H1 (cell line): ENCODE measurements at regions not wholly inside any gene's neighbourhood (a gene's known extent, or its start where the extent isn't known, plus 50 kb on each side); places are given as distances from the start of the nearest gene placed in this dataset.

Source experiments
- CBX5 ChIP-seq: fragments of 300-800, 300-1000 bp; sonication (generic); IDR thresholded peaks from 2 replicates; pipeline ENCODE4 v1.7.1; 2016; ENCODE audit warnings: antibody characterized with exemption, low read length, low read depth
- CBX8 ChIP-seq: fragments of 300-800, 300-1000 bp; sonication (generic); IDR thresholded peaks from 2 replicates; pipeline ENCODE4 v1.7.1; 2016; ENCODE audit warnings: low read depth, low read length, borderline replicate concordance
- CTCF ChIP-seq, 3 experiments: IDR thresholded peaks; 1 replicate in 2 of 3; 2 replicates in 1 of 3; pipeline versions ENCODE4 v1.5.1 to v1.6.1; 2011; ENCODE audit warnings: low read length in 3 of 3, mild to moderate bottlenecking in 3 of 3, inconsistent platforms in 2 of 3, low read depth in 1 of 3, moderate library complexity in 1 of 3; ENCODE audit not compliant: insufficient read depth in 1 of 3; ENCODE audit errors: control extremely low read depth in 1 of 3
- EP300 ChIP-seq, 2 experiments: IDR thresholded peaks; 1 replicate in 1 of 2; 2 replicates in 1 of 2; pipeline ENCODE4 v1.6.1; 2011 to 2012; ENCODE audit warnings: low read depth in 2 of 2, low read length in 2 of 2, mild to moderate bottlenecking in 2 of 2, borderline replicate concordance in 1 of 2, inconsistent platforms in 1 of 2, moderate library complexity in 1 of 2
- EZH2 ChIP-seq: fragments of 200-600 bp; sonication (generic); IDR thresholded peaks from 2 replicates; pipeline ENCODE4 v1.7.1; 2012; ENCODE audit warnings: low read depth, mild to moderate bottlenecking, moderate library complexity, low read length, inconsistent platforms; ENCODE audit not compliant: severe bottlenecking
- NRF1 ChIP-seq: IDR thresholded peaks from 2 replicates; pipeline ENCODE4 v1.6.1; 2011; ENCODE audit warnings: mild to moderate bottlenecking, low read depth, low read length, improper control_type of control experiment
- POLR2A ChIP-seq, 2 experiments: IDR thresholded peaks; 1 replicate in 1 of 2; 2 replicates in 1 of 2; pipeline ENCODE4 v1.6.1; 2011; ENCODE audit warnings: low read depth in 2 of 2, low read length in 2 of 2, mild to moderate bottlenecking in 2 of 2; ENCODE audit errors: control extremely low read depth in 1 of 2
- SP2 ChIP-seq: IDR thresholded peaks from 2 replicates; pipeline ENCODE4 v1.6.1; 2012; ENCODE audit warnings: mild to moderate bottlenecking, low read length, inconsistent platforms
- SP4 ChIP-seq: IDR thresholded peaks from 2 replicates; pipeline ENCODE4 v1.6.1; 2012; ENCODE audit warnings: low read length, inconsistent platforms
- SUZ12 ChIP-seq: fragments of 200-600 bp; sonication (generic); IDR thresholded peaks from 2 replicates; pipeline ENCODE4 v1.6.1; 2012; ENCODE audit warnings: mild to moderate bottlenecking, inconsistent platforms, low read length, moderate library complexity, mixed read lengths
- TAF1 ChIP-seq: IDR thresholded peaks from 2 replicates; pipeline ENCODE4 v1.6.1; 2011; ENCODE audit warnings: mild to moderate bottlenecking, low read depth, low read length

- TF ChIP-seq CTCF (IDR thresholded peaks at IDR 0.05; ENCODE audit: control extremely low read depth in 1 of 3, insufficient read depth in 1 of 3, low read depth in 1 of 3, low read length in 3 of 3), result no peak
- TF ChIP-seq POLR2A (IDR thresholded peaks at IDR 0.05; ENCODE audit: control extremely low read depth in 1 of 2, low read depth in 2 of 2, low read length in 2 of 2), result no peak
- TF ChIP-seq EP300 (IDR thresholded peaks at IDR 0.05; ENCODE audit: borderline replicate concordance in 1 of 2, low read depth in 2 of 2, low read length in 2 of 2), result no peak
- no peak for TF ChIP-seq EZH2
- TF ChIP-seq TAF1, result no peak
- no peak for TF ChIP-seq CBX5
- TF ChIP-seq SP2, result no peak
- TF ChIP-seq CBX8, result no peak
- no peak for TF ChIP-seq NRF1
- TF ChIP-seq SP4, result no peak
- no peak for TF ChIP-seq SUZ12
Observed at GRCh38 chr22:34064696-34065095, 144.4 kb upstream of the LARGE1 start.
